ENCODE measurements at regions not wholly inside any gene's neighbourhood (a gene's known extent, or its start where the extent isn't known, plus 50 kb on each side); places are given as distances from the start of the nearest gene placed in this dataset.

- DNase-seq (ENCODE audit: low spot score): no peak
Measured at GRCh38 chr4:123573866-123574508, 177.4 kb downstream of the SPRY1 start.

GRCh38 chr4:123575291-123575690 lies 178.7 kb downstream of the SPRY1 start:
- no peak for DNase-seq (ENCODE audit: low spot score)

- DNase-seq (ENCODE audit: low spot score): no peak
Measured at GRCh38 chr4:123577225-123577906, 180.8 kb downstream of the SPRY1 start.

GRCh38 chr4:123578276-123579029 lies 181.9 kb downstream of the SPRY1 start:
- DNase-seq (ENCODE audit: low spot score): no peak

DNA sequence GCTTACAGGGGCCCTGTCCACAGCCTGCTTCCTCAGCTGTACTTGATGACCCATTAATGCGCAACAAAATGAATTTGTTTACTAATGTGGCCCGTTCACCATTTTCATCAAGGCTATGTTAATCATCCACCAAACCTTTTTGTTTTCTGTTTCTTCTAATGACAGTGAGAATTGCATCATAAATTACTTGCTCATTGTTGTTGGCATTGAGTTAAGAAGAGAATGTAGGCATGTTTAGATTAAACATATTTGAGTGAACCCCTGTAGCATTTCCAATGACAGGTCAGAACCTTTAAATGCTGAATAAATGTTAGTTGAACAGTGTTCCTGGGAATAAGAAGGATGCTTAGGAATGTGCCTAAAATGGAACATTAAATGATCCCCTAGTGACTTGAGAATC lies 183.4 kb downstream of the SPRY1 start:
- DNase-seq (ENCODE audit: low spot score): no peak

- no peak for DNase-seq (ENCODE audit: low spot score)
Measured at GRCh38 chr4:123580981-123581664, 184.5 kb downstream of the SPRY1 start.

- DNase-seq (ENCODE audit: low spot score): no peak
Measured at GRCh38 chr4:123581802-123582201, 185.2 kb downstream of the SPRY1 start.

DNA sequence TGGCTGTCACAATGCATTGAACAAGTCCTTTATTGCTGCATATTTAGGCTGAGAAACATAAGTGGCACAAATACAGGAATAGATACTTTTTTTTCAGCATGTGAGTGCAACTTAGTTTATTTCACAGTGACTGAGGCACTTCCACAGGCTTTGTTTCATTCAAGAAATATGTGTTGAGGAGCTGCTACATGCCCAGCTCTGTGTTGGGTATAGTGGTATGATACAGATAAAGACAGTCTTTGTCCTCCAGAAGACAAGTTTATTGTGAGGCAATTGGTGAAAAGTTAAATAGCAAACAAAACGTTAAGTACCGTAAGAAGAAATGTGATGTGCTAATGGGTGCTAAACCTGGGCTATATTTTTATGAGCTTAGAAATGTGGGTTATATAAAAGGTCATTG lies 186.4 kb downstream of the SPRY1 start:
- no peak for DNase-seq (ENCODE audit: low spot score)

DNA sequence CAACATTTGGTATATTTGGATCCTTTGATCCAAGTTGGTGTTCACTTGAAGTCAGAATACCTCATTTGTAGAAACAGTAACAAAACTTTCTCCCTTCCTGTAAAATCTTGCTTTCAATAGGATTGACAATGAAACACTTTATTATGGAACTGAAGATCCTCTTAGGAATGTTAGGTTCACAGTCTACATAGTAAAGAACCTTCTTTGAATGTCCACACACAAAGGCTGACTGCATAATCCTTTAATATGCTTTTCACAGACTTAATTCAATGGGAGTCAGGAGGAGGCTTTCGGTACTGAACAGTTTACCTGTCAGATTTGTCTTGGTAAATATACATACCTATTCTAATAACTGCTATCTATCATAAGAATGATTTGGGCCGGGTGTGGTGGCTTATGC lies 188.5 kb downstream of the SPRY1 start:
- DNase-seq (ENCODE audit: low spot score): no peak

DNA sequence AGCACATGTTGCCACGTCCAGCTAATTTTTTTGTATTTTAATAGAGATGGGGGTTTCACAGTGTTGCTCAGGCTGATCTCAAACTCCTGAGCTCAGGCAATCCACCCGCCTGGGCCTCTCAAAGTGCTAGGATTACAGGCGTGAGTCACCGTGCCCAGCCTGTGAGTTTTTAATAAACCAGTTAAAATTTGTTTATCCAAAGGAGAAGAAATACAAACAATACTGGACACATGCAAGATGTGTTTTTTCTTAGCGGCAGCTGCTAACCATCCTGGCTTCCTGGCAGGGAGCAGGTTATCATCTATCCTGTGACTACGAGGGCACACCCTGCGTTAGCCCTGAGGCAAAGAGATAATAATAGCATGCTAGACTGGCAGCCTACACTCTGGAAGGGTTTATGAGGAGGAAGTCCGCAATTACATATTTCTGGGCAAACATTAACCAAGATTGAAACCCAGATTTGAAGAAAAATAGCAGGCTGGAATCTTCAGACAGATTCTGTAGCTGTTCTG lies 191.4 kb downstream of the SPRY1 start:
- DNase-seq (ENCODE audit: low spot score): peak; percentile 80

DNA sequence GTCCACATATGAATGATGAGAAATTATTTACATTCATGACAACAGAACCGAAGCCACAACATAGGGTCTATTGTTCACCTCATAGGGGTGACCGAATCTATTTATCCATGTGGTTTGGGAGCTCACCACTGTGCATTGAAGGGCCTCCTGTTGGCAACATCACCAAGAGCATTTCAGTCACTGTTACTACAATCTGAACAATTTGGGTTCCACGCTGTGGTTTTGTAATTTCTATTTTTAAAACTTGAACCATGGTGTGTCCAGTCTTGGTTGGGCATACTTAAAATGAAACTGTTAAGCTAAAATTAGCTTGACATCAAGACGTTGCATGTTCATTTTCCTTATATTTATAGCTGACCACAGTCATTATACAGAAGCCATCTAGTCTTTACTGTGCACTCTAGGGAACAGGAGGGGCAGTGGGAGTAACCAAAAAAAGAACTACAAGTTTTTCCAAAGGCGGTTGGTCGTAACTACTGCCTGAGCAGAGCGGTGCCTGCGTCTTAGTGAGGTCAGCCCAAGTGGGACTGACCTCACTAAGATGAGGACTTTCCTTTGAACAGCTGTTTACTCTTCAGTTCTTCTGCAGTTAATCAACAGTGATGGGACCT lies 192.1 kb downstream of the SPRY1 start:
- peak; percentile 40 for DNase-seq (ENCODE audit: low spot score)

GRCh38 chr4:123589301-123589700 lies 192.7 kb downstream of the SPRY1 start:
- DNase-seq (ENCODE audit: low spot score): no peak

DNA sequence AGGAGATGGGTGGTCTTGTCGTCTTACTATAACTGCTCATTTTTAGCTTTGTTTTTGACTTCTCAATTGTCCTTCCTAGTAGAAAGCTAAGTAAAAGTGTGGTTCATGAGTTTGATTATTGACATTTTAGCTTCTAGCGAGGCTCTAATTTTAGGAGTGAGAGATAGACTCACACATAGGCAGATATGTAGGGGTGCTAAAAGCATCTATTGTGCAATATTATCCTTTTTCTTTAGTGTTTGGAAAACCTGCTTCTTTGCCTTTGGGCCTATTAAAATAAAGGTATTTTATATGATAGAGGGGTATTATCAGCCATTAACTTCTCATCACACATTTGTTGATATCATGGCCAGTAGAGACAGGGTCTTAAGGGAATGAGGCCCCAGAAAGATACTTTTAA lies 195.3 kb downstream of the SPRY1 start:
- DNase-seq (ENCODE audit: low spot score): no peak

GRCh38 chr4:123593655-123594054 lies 197.1 kb downstream of the SPRY1 start:
- no peak for DNase-seq (ENCODE audit: low spot score)

DNA sequence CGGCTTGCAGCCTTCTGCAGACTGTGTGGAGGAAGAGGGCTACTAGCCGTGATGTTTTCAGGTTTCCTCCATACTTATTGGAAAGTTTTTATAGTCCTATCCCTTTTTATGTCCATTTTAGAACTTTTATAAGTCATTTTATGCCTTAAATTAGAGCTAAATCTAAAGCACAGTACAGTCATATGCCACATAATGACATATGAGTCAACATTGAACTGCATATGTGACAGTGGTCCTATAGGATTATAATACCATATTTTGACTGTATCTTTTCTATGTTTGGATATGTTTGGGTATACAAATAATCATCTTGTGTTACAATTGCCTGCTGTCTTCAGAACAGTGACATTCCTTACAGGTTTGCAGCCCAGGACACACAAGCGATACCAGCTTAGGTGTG lies 200.2 kb downstream of the SPRY1 start:
- no peak for DNase-seq (ENCODE audit: low spot score)

GRCh38 chr4:123597586-123597985 lies 201.0 kb downstream of the SPRY1 start:
- no peak for DNase-seq (ENCODE audit: low spot score)

GRCh38 chr4:123598331-123598730 lies 201.7 kb downstream of the SPRY1 start:
- no peak for DNase-seq (ENCODE audit: low spot score)

DNA sequence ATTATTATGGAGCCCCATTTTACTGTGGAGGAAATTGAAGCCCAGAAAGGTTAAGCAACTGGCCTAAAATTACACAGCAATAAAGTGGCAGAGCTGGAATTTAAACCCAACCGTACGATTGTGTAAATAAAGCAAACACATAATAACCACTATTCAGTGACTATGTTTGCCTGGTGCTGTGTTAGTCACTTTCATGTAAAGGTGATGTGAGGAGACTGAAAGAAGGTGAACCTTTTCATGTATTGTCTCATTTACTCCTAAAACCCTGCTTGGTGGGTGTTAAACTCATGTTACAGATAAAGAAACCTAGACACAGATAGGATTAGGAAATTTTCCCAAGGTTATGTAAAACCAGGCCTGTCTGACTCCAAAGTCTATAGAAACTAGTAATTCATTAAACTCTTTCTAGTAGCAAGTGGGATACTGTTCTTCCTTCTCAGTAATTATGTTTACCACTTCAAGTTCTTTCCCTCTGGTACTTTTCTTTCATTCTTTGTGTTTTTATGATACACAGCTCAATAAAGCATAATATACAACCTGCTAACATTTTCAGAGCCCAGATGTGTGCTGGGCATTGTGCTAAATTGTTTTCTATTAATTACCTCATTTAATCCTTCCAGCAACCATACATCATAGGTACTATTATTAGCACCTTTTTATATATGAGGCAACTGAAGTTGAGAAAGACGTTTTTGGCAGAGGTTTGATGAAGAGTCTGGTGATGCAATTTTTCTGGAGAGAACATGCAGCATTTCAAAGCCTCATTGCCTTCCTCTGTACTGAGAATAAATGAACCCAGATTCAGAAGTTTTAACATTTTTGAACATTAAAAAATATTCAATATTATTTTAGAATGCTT lies 202.7 kb downstream of the SPRY1 start:
- no peak for DNase-seq (ENCODE audit: low spot score)

DNA sequence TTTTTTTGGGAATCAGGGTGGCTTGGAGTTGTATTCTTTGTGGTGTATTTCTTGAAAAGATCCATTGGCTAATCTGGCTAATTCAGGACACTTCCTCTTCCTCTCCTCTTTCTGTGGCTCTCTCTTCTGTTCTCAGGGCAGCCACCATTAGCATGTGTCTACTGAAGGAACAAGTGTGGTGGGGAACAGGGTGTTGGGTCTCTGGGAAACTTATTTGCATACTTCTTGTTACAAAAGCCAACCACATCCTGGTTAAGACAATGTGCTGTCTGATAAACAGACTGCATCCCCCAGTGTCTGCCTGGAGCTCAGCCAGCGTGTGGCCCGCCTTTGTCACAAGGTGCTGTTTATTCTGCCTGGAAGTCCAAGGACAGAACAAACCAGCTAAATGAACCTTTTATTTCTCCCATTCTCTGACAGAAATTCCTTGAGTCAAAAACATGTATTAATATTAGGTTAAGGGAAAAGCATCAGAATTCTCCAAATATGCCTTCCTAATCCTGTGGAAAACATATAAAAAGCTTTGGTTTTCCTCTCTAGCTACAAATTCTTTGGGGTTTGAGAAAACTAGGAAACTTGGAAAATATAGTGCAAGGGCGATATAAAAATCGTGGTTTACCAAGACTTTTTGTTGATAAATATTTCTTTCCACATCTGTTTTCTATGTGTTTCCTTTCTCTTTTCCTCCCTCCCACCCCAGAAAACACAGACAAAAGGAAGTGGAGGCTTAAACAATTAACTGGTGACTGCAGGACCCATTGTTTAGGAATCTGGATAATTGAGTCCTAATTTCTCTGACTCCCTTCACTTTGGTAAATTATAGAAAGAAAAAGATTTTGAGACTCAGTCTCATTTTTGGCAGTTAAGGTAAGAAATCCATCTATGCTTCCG lies 203.6 kb downstream of the SPRY1 start:
- DNase-seq (ENCODE audit: low spot score): peak; percentile 24

All from A172 (cell line).